GM12891 (cell line): ENCODE measurements at regions not wholly inside any gene's neighbourhood (a gene's known extent, or its start where the extent isn't known, plus 50 kb on each side); places are given as distances from the start of the nearest gene placed in this dataset.
A peak's percentile ranks its signal among the peaks of the same experiment; 100 is the strongest.

Source experiments
- POLR2A ChIP-seq: IDR thresholded peaks from 2 replicates; pipeline ENCODE4 v1.6.1; 2011; ENCODE audit warnings: low read depth, low read length, control low read depth
- POLR2AphosphoS5 ChIP-seq: IDR thresholded peaks from 2 replicates; pipeline ENCODE4 v1.6.1; 2011; ENCODE audit warnings: low read depth, low read length, control low read depth
- POU2F2 ChIP-seq: IDR thresholded peaks from 2 replicates; pipeline ENCODE4 v1.6.1; 2011; ENCODE audit warnings: low read depth, mild to moderate bottlenecking, control low read depth, low read length, moderate library complexity
- SPI1 ChIP-seq: IDR thresholded peaks from 2 replicates; pipeline ENCODE4 v1.6.1; 2011; ENCODE audit warnings: low read depth, low read length, control low read depth
- TAF1 ChIP-seq: IDR thresholded peaks from 2 replicates; pipeline ENCODE4 v1.6.1; 2011; ENCODE audit warnings: low read depth, low read length, control low read depth

GRCh38 chr6:23409531-23409930, 716.5 kb upstream of the NRSN1 start:
- no peak for TF ChIP-seq POU2F2
- no peak for TF ChIP-seq POLR2AphosphoS5
- TF ChIP-seq SPI1: peak; percentile 35; the same call in 1 of the 2 replicates
- TF ChIP-seq POLR2A: no peak
- no peak for TF ChIP-seq TAF1
